HG02798 (cell line): ENCODE measurements at regions not wholly inside any gene's neighbourhood (a gene's known extent, or its start where the extent isn't known, plus 50 kb on each side); places are given as distances from the start of the nearest gene placed in this dataset.

Source experiments
- ATAC-seq: cut with Tn5 transposase; IDR thresholded peaks from one replicate; pipeline ENCODE4 v1.9.1; 2021; ENCODE audit warnings: mild to moderate bottlenecking; ENCODE audit not compliant: unreplicated experiment, poor library complexity

DNA sequence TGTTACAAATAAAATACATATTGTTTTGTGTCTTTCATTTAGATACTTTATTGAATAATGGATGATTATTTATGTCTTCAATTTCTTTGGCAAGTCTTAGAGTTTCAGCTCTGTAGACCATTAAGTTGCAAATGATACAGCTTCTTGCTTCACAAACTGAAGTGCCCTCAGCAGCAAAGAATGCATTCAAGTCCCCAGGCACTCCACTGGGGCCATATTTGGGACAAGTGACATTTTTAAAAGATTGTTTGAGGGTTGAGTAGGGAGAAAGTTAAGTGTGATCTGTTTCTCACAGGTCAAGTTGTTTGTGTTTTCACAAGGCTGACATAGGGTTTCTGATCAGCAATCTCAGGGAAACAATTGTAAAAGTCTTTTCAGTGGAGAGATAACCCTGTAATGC lies 400.7 kb downstream of the PLA2G4A start:
- ATAC-seq = no peak

DNA sequence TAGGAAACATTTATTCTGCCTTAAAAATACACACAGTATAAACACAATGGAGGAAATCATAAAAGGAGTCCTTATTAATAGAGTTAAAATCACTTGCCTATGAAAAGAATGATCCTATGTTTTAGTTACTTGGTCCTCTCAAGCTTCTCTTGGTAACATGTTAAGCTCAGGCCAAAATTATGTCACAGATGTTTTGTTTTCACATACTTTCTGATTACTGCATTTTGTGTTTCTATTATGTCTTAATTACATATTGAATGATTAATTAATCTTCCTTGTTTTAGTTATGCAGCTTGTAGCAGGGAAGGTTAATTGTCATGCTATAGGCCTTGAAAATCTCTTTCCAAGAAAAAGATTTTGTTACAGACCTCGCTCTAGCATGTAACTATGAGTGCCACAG lies 406.0 kb downstream of the PLA2G4A start:
- no peak for ATAC-seq

DNA sequence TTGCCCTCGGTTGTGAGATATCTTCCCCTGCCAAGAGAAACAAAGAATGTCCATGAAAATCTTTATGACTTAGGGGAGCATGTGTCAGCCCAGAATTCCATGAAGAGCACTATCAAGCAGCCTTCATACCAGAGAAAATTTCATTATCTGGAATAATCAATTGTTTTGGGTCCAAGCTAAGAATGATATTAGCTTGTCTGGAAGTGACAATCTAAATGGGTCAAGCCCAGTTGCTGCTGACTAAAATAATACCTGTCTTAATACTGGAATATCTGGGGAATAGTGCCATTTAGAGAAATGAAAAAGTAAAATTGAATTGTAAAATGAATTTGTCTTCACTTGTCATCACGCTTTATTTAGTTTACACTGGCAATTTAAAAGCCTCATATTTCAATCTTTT lies 407.4 kb downstream of the PLA2G4A start:
- ATAC-seq = no peak

DNA sequence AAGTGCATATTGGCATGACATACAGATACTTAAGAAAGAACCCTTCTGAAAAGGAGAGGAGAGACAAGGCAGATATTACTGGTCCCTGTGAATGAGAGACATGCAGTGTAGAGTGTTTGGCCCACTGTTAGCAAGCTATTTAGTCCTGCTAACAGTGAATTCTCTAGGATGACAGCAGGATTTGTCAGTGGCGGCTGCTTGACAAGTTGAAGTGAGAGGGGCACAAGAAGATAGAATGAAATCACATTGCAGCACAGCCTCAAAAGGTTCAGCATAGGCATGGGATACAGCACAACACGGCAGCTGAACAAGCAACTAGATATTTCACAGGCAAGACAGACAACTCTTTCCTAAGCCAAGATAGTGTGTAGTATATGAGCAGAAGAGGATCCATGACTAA lies 407.9 kb downstream of the PLA2G4A start:
- no peak for ATAC-seq

DNA sequence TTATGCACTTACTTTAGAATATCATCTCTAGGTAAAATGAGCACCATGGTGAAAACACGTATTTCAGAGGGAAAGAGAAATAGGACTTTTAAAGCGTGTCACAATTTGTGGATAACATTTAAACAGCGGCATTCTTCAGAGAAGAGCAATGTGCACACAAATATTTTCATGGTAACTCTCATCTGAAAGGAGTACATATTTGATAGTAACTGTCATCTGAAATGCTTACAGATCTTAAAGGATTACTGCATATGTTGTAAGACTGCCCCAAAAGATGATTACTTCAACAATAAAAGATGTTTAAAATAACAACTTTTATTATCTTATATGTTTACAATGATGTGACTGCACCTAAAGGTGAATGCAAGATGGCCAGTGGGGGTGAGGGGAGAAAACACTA lies 408.8 kb downstream of the PLA2G4A start:
- no peak for ATAC-seq

DNA sequence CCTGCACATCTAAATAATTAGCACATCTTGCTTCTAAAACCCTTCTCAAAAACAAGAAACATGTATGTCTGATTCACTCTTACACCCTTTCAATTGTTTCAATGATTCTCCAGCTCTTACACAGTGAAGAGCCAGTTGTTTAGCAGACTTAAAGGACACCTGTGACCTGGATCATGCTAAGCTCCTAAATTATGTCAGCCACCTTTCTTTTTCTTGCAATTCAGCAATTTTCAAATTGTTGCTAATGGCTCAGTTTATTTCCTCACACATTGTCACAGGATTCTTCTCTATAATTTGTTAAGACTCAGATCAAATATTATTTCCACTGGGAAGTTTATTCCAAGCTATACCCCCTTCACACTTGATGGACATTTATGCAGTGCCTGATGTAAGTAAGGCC lies 413.2 kb downstream of the PLA2G4A start:
- no peak for ATAC-seq

DNA sequence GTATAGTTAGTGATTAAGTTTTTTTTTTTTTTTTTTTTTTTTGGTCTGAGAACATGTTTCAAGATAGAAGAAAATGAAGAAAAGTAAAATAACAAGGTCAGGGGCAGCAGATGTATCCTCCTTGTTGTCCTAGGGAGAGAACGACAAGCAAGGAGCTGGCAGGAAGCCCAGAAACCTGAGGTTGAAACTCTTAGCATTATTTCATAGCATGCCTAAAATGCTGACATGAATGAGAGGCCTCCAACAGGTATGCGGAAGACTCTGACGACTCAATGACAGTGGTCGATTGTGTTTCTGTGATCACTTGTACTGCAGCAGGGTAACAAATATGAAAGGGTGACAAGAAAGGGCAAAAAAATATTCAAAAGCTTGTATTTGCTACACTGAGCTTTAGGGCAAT lies 415.9 kb downstream of the PLA2G4A start:
- ATAC-seq = no peak

DNA sequence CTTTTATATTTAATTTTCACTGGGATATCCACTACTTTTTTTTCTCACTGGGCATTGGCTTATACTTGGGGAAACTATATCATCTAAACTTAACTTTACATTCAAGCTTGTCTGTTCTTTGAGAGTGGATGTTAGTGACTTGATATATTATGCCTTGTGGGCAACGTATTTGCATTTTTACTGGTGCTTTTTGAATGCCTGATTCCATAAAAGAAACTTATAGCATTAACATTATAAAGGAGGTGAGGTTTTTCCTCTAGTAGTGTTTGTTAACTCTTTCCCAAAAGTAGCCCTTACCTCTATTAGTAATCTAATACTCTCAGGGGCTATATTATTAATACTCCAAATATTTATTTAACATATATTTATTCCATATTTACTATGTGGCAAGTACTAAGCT lies 416.5 kb downstream of the PLA2G4A start:
- ATAC-seq = no peak

DNA sequence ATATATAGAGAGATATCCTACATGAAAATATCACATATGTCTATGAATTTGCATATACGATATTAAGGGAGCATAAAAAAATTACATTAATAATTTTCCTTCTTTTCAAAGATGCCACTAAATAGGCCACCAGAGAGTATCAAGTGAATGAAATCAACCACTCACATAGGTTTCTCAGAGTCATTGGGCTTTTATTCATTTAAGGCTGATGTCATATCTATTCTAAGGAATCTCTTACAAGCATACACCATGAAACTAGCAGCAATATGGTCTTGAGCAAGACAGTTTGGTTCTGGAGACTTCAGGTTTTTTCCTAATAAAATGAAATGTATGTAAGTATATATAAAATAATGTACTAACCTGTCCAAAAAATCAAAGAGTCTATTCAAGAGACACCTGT lies 420.4 kb downstream of the PLA2G4A start:
- no peak for ATAC-seq

DNA sequence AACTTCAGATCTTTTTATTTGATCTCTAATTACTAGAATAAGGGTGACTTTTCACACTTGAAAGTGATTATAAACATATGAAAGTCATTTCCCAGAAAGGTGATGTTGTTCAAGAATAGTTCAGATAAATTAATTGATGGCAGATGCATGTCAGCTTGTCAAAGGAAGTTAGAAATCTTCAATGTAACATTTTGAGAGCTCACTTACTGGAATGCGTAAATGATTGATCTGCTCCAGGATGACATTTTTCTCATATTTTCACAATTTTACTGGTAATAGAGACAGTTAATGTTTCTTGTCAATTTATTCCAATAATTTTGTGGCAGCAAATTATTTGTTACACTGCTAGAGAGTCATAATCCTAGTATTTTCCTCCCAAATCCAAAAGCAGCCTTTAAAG lies 424.2 kb downstream of the PLA2G4A start:
- no peak for ATAC-seq

DNA sequence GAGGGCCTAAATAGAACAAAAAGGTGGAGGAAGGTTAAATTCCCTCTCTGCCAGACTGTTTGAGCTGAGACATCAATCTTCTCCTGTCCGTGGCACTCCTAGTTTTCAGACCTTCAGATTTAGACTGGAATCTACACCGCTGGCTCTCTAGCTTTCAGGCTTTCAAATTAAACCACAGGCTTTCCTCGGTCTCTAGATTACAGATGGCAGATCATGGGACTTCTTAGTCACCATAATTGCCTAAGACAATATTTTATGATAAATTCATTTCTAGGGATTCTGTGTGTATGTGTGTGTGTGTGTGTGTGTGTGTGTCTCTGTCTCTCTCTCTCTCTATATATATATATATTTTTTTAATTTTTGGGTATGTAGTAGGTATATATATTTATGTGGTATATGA lies 428.7 kb downstream of the PLA2G4A start:
- ATAC-seq = no peak

DNA sequence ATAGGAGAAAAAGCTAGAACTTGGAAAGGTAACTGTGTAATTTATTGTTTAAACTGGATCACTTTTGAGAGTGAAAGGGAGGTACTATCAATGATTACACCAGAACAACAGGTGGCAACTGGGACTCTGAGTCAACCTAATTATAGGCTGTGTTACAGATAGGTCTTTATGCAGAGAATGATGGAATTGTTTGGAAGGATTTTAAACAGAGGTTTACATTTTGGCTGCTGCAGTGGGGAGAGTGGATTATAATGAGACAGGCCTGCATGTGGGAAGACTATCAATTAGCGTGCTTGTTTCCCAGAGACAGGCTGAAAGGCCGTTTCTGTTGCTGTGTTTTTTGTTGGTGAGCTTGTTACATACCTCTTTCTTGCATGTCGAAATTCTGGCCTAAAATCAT lies 432.9 kb downstream of the PLA2G4A start:
- ATAC-seq = no peak

DNA sequence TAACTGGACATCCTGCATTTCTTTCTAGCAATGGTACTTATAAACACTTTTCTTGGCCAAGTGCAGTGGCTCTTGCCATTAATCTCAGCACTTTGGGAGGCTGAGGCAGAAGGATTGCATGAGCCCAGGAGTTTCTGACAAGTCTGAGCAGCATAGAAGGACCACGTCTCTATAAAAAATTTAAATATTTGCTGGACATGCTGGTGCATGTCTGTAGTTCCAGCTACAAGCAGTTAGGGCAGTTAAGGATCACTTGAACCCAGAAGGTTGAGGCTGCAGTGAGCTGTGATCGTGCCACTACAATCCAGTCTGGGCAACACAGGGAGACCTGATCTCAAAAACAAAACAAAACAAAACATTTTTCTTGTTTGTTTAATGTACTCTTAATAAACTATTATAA lies 434.0 kb downstream of the PLA2G4A start:
- ATAC-seq = no peak

DNA sequence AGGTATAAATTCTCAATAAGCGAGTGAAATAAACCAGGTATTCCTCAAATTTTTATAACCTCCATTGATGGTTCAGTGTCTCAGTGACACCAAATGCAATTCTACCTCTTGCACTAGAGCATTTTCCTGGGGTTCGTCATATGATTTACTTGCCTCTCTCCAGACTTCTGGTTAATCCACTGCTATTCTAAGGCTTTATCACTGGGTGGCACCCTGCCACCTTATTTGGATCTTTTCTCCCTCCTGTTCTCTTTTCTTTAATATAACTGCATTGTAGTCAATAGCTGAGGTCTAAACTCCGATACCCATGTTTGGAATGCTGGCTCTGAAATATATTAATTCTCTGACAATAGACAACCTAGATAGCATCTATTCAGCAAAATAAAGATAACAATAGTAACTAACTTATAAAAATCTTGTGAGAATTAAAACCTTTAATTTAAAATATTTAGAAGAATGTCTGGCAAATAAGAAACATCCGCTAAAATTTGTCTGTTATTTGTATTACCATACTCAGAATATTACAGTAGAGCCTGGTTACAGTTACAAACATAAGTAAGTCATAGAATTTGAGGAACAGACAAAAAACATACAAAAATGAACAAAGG lies 436.4 kb downstream of the PLA2G4A start:
- peak; percentile 39 for ATAC-seq

DNA sequence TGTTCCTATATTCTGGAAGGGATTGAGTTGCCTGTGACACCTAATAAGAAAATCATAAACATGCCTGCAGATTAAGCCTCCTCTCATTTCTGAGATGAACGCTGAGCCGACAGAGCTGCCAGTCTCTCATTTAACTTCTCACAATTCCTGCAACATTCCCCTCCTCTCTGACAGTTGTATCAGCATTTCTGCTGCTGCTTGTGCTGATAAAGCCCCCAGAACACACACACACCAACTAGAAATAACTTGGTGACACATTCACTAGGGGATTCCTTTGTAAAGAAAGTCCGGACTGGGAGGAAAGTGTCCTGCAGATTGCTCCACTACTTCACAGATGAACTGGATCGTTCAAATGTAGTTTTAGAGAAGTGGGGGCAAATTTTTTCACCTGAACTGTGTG lies 437.3 kb downstream of the PLA2G4A start:
- ATAC-seq = no peak

DNA sequence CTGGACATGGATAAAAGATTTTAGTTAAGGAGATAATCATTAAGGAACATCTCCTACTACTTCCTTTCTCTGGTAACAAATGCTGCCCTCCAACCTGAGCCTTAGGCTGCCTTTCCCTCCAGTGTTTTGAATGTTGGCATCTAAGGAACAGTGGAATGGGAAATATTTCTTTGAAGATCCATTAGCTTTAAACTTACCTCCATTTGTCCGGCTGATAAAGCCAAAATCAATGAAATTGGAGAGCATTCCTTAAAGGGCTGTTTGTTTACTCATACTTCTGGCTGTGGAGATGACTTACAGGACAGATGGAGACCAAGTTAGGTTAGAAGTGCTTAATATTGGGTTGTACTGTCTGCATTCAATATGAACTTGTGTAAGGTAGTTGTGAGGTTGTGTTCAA lies 439.1 kb downstream of the PLA2G4A start:
- ATAC-seq = no peak

DNA sequence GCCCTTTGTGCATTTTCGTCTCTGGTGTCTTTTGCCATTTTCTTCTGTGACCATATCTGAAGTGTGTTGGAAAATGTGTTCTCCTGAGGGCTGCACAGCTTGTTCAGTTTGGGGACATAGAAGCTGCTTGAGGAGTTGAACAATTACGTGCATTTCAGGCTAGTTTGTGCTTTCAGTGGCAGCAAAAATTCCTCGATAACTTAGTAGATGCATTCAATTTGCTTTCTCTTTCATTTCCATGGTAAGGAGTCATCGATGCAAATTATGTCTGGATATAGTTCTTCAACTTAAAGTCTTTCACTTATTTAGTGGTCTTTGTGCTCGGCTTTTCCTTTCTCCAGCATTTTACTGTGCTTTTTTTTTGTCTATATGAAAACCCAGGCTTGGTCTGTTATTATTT lies 441.5 kb downstream of the PLA2G4A start:
- ATAC-seq = peak; percentile 34

DNA sequence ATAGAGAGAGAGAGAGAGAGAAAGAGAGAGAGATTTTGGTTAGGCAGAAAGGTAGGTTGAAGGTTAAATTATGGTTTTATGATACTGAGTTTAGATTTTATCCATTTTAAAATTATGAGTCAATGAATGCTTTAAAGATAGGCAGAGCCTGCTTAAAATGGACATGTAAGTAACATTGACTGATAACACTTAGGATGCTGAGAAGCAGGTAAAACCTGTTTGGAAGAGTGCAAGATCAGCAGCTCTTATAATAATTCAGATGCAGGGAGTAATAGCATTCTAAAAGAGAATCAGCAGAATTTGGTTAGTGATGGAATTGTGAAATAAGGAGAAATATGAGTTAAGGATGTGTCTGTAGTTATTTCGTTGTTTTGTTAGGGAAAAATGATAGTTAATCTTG lies 446.6 kb downstream of the PLA2G4A start:
- ATAC-seq = no peak

DNA sequence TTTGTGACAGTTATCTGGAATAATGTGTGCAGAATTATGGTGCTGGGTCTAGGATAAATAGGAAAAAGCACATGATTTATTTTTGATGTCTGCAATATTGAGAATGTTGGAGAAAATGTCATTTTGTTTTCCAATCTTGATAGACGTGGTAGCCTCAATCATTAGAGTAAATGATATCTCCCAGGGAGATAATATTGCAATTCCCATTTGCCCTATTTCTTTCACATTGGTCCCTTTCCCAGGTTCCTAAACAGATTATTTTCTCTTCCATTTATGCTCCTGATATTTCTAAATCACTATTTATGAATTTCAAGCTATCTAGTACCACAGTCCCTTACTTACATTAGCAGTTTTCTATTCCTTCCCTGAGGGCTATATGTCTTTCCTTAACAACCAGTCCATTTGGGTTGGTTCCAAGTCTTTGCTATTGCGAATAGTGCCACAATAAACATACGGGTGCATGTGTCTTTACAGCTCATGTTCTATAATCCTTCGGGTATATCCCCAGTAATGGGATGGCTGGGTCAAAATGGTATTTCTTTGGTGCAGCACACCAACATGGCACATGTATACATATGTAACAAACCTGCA lies 447.3 kb downstream of the PLA2G4A start:
- no peak for ATAC-seq

DNA sequence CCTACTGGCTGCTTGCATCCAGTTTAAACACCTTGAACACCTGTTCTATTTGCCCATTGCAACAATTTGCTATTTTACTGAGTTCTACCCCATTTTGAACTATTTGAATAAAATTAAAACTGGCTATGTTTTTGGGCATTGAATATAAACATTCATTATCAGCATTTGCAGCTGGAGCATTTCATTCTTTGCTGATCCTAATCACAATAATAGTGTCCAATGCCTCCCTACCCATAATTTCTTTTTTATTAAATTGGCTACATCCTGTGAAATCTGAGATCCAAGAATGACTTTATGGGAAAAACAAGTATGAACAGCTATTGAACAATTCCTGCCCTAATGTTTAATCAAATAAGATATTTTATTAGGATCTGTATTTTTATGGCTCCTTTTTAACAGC lies 447.9 kb downstream of the PLA2G4A start:
- no peak for ATAC-seq

DNA sequence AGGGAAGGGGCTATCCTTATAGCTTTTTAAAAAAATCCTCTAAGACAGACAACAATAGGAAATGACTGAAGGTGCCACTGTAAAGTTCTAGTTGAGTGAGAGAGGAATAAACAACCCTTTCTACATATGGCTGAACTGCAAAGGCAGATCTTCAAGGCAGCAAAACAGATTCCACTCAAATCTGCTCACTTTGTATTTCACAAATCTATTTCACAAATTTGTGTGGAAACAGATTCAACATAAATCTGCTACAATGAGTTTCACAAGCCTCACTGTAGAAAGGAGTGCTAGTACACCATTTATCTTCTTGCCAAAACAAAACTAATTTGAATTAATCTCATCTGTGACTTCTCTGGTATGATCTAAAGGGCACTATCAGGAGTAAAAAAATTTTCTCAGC lies 451.3 kb downstream of the PLA2G4A start:
- ATAC-seq = no peak

DNA sequence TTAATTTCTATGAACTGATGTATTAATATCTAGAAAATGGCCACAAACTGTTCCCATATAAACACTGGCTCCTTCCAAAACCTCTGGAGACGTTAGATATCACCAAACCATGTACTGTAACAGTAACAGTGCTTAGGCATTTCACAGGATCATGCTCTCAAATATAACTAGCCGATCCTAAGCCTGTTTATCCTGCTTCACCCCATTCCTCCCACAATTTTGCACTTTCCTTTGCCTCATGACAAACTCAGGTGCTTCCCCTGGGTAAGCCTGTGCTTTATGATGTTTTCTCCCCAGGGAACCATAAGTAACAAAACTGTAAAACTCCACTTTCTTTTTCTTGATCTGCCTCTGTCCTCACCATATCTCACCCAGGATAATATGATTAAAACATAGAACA lies 452.3 kb downstream of the PLA2G4A start:
- ATAC-seq = no peak

DNA sequence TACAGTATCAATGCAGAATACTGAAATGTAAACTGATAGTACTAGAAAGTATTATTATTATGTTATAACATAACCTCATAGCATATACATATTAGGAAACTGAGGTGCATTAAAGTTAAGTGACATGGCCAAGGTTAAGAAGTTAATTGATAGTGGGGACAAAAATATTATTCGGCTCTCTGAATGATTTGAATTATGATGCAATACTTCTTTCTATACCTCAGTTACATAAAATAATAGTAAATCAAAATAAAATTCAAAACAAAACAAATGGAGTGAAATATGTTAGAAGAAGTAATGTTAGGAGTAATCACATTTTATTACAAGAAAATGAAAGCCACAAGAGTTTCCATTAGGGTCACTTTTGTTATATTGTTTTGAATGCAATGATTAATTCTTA lies 455.2 kb downstream of the PLA2G4A start:
- no peak for ATAC-seq
